ENCODE measurements at regions not wholly inside any gene's neighbourhood (a gene's known extent, or its start where the extent isn't known, plus 50 kb on each side); places are given as distances from the start of the nearest gene placed in this dataset.

DNA sequence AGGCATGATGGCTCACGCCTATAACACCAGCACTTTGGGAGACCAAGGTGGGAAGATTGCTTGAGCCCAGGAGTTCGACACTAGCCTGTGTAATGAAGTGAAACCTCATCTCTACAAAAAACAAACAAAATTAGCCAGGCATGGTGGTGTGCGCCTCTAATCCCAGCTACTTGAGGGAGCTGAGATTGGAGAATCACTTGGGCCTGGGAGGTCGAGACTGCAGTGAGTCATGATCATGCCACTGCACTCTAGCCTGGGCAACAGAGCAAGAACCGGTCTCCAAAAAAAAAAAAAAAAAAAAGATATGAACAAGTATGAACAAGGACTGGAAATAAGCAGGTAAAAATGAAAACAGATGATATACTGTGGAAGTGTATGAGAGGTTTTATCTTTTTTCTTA is 54.1 kb upstream of the SOX6 start:
- 36% methylated on average over 5 of the region's 5 CpGs for WGBS (ENCODE audit: missing lambda C conversion rate)
- ATAC-seq (no peak), DNase-seq (ENCODE audit: low read depth in 1 of 2, low spot score in 1 of 2) (no peak), FAIRE-seq (no peak)
- Histone ChIP-seq H3K4me3 (no peak overlapping the region), H3K9me3 (no peaks in the 10 kb centered on the region), H3K4me2 (no peak overlapping the region), H3K4me1 (no peaks in the 10 kb centered on the region), H3K27ac (no peak overlapping the region)
- TF ChIP-seq RCOR1 (IDR thresholded peaks at IDR 0.05; ENCODE audit: low read depth, low read length): no peak
- no peak for TF ChIP-seq HOXB5 (CRISPR knock-in tag; IDR thresholded peaks at IDR 0.05)
- TF ChIP-seq RAD21 (conservative IDR thresholded peaks at IDR 0.05 in 1 of 2, IDR thresholded peaks at IDR 0.05 in 1 of 2): no peak
- no peak for TF ChIP-seq BHLHE40 (IDR thresholded peaks at IDR 0.05; ENCODE audit: low read depth, low read length)
- TF ChIP-seq, protein P1, sequence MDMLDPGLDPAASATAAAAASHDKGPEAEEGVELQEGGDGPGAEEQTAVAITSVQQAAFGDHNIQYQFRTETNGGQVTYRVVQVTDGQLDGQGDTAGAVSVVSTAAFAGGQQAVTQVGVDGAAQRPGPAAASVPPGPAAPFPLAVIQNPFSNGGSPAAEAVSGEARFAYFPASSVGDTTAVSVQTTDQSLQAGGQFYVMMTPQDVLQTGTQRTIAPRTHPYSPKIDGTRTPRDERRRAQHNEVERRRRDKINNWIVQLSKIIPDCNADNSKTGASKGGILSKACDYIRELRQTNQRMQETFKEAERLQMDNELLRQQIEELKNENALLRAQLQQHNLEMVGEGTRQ (IDR thresholded peaks at IDR 0.05): no peak
- TF ChIP-seq MAFK (IDR thresholded peaks at IDR 0.05; ENCODE audit: partially characterized antibody): no peak
- TF ChIP-seq HDAC2 (IDR thresholded peaks at IDR 0.05): no peak
- no peak for TF ChIP-seq JUNB (IDR thresholded peaks at IDR 0.05)
- no peak for TF ChIP-seq KDM5A (IDR thresholded peaks at IDR 0.05)
- no peak for TF ChIP-seq EP300 (IDR thresholded peaks at IDR 0.05)
- TF ChIP-seq SMC3 (IDR thresholded peaks at IDR 0.05): no peak
- ChIA-PET CTCF (interaction anchor here (0.6 to 0.7 kb wide), 2 partner anchors 10 to 11 kb away, joined by 3 to 4 read pairs; no protein-coding TSS in a partner anchor), POLR2A (no interaction called here)

DNA sequence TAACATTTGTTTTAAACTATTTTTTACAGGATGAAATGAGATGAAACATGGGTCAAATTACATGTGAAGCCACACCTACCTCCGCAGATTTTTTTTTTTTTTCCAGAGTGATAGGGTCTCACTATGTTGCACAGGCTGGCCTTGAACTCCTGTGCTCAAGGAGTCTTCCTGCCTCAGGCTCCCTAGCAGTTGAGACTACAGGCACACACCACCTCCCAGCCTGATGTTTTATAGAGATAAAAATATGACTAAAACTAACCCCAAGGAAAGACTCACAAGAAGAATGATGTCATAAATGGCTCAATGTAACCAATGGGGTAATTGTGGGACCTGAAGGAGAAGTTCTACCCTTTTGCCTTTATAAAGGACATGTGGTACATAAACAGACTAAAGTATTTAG is 52.3 kb upstream of the SOX6 start:
- no peak for DNase-seq (ENCODE audit: low read depth in 1 of 2, low spot score in 1 of 2)
- Histone ChIP-seq H3K4me2 (no peak overlapping the region), H3K27ac (no peak overlapping the region), H3K4me1 (no peaks in the 10 kb centered on the region), H3K9me3 (no peaks in the 10 kb centered on the region), H3K4me3 (no peak overlapping the region)
- ChIA-PET POLR2A (no interaction called here), CTCF (interaction anchor here (0.8 kb wide), 1 partner anchor 8 kb away, joined by 3 read pairs; no protein-coding TSS in a partner anchor)
- TF ChIP-seq RAD21 (conservative IDR thresholded peaks at IDR 0.05 in 1 of 2, IDR thresholded peaks at IDR 0.05 in 1 of 2): no peak
- TF ChIP-seq, protein P2, sequence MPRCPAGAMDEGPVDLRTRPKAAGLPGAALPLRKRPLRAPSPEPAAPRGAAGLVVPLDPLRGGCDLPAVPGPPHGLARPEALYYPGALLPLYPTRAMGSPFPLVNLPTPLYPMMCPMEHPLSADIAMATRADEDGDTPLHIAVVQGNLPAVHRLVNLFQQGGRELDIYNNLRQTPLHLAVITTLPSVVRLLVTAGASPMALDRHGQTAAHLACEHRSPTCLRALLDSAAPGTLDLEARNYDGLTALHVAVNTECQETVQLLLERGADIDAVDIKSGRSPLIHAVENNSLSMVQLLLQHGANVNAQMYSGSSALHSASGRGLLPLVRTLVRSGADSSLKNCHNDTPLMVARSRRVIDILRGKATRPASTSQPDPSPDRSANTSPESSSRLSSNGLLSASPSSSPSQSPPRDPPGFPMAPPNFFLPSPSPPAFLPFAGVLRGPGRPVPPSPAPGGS (IDR thresholded peaks at IDR 0.05): no peak
- TF ChIP-seq KDM1A (IDR thresholded peaks at IDR 0.05; ENCODE audit: low read depth): no peak
- no peak for TF ChIP-seq HDAC2 (IDR thresholded peaks at IDR 0.05)
- TF ChIP-seq PHF8 (IDR thresholded peaks at IDR 0.05; ENCODE audit: borderline replicate concordance, low read depth): no peak
- TF ChIP-seq, protein P3, sequence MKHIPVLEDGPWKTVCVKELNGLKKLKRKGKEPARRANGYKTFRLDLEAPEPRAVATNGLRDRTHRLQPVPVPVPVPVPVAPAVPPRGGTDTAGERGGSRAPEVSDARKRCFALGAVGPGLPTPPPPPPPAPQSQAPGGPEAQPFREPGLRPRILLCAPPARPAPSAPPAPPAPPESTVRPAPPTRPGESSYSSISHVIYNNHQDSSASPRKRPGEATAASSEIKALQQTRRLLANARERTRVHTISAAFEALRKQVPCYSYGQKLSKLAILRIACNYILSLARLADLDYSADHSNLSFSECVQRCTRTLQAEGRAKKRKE (CRISPR knock-in tag; IDR thresholded peaks at IDR 0.05; ENCODE audit: low read depth): no peak
- TF ChIP-seq TP53 (CRISPR knock-in tag; IDR thresholded peaks at IDR 0.05): no peak
- no peak for TF ChIP-seq RCOR1 (IDR thresholded peaks at IDR 0.05; ENCODE audit: low read depth, low read length)
- no peak for TF ChIP-seq BHLHE40 (IDR thresholded peaks at IDR 0.05; ENCODE audit: low read depth, low read length)
- no peak for FAIRE-seq
- ATAC-seq: no peak
- WGBS (ENCODE audit: missing lambda C conversion rate): 43% methylated on average over 1 of the region's 1 CpG

DNA sequence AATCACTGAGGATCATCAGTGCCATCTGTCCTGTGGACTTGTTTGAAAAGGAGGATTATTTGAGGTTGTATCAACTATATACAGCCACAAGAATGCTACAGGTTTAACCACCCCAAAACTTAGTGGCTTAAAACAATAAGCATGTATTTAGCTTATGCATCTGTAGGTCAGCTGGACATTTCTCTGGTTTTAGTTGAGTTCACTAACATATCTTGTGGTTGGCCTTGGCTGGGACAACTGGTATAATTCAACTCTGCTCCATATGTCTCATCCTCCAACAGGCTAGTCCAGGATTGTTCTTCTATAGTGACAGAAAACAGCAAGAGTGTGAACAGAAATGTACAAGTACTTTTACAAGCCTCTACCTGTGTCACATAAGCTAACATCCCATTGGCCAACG is 49.9 kb upstream of the SOX6 start:
- WGBS (ENCODE audit: missing lambda C conversion rate): 50% methylated on average over 1 of the region's 1 CpG
- no peak overlapping the region for H3K27ac ChIP-seq
- ChIA-PET CTCF (interaction anchor here (1.4 kb wide), 1 partner anchor 8 kb away, joined by 3 read pairs; no protein-coding TSS in a partner anchor), POLR2A (no interaction called here)
- ATAC-seq (no peak), FAIRE-seq (no peak), DNase-seq (ENCODE audit: low read depth in 1 of 2, low spot score in 1 of 2) (no peak)
- no peak overlapping the region for H3K4me2 ChIP-seq
- H3K4me1 ChIP-seq: no peaks in the 10 kb centered on the region
- H3K4me3 ChIP-seq: no peak overlapping the region
- no peak for TF ChIP-seq HEYL (CRISPR knock-in tag; IDR thresholded peaks at IDR 0.05)
- TF ChIP-seq KDM5A (IDR thresholded peaks at IDR 0.05): no peak
- no peak for TF ChIP-seq MAZ (IDR thresholded peaks at IDR 0.05; ENCODE audit: borderline replicate concordance, low read depth, low read length)
- no peak for TF ChIP-seq RARB (CRISPR knock-in tag; IDR thresholded peaks at IDR 0.05)
- TF ChIP-seq, protein P4, sequence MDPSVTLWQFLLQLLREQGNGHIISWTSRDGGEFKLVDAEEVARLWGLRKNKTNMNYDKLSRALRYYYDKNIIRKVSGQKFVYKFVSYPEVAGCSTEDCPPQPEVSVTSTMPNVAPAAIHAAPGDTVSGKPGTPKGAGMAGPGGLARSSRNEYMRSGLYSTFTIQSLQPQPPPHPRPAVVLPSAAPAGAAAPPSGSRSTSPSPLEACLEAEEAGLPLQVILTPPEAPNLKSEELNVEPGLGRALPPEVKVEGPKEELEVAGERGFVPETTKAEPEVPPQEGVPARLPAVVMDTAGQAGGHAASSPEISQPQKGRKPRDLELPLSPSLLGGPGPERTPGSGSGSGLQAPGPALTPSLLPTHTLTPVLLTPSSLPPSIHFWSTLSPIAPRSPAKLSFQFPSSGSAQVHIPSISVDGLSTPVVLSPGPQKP (IDR thresholded peaks at IDR 0.05; ENCODE audit: low read depth, low read length): no peak
- no peak for TF ChIP-seq NR3C1 (IDR thresholded peaks at IDR 0.05)
- no peak for TF ChIP-seq HOXB5 (CRISPR knock-in tag; IDR thresholded peaks at IDR 0.05)
- TF ChIP-seq SMC3 (IDR thresholded peaks at IDR 0.05): no peak
- TF ChIP-seq SREBF2 (IDR thresholded peaks at IDR 0.05): no peak
- no peak for TF ChIP-seq CEBPB (IDR thresholded peaks at IDR 0.05)
- TF ChIP-seq PHF8 (IDR thresholded peaks at IDR 0.05; ENCODE audit: borderline replicate concordance, low read depth): no peak
- TF ChIP-seq KDM1A (IDR thresholded peaks at IDR 0.05; ENCODE audit: low read depth): no peak
- TF ChIP-seq, protein P5, sequence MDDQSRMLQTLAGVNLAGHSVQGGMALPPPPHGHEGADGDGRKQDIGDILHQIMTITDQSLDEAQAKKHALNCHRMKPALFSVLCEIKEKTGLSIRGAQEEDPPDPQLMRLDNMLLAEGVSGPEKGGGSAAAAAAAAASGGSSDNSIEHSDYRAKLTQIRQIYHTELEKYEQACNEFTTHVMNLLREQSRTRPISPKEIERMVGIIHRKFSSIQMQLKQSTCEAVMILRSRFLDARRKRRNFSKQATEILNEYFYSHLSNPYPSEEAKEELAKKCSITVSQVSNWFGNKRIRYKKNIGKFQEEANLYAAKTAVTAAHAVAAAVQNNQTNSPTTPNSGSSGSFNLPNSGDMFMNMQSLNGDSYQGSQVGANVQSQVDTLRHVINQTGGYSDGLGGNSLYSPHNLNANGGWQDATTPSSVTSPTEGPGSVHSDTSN (IDR thresholded peaks at IDR 0.05): no peak
- no peak for TF ChIP-seq CBX8 (IDR thresholded peaks at IDR 0.05)
- TF ChIP-seq, protein P1 (IDR thresholded peaks at IDR 0.05): no peak
- H3K9me3 ChIP-seq: no peaks in the 10 kb centered on the region

All from A549 (cell line).